ENCODE measurements at regions not wholly inside any gene's neighbourhood (a gene's known extent, or its start where the extent isn't known, plus 50 kb on each side); places are given as distances from the start of the nearest gene placed in this dataset.

- no peaks in the 10 kb centered on the region for H3K27me3 ChIP-seq
- H3K4me1 ChIP-seq (ENCODE audit: control insufficient read depth in 1 of 2, insufficient read depth in 1 of 2, low read depth in 1 of 2, low read length in 1 of 2): no peaks in the 10 kb centered on the region
- H3K27ac ChIP-seq: no peak overlapping the region
- no peaks in the 10 kb centered on the region for H3K9me3 ChIP-seq
- H3K4me3 ChIP-seq (ENCODE audit: low read depth in 1 of 2, low read length in 1 of 2): no peak overlapping the region
- no peaks in the 10 kb centered on the region for H3K36me3 ChIP-seq
- no peak for TF ChIP-seq CTCF (IDR thresholded peaks at IDR 0.05)
Measured at GRCh38 chr20:6397115-6397514, 274.3 kb upstream of the FERMT1 start.

- Histone ChIP-seq H3K27ac (no peak overlapping the region), H3K27me3 (no peaks in the 10 kb centered on the region), H3K4me1 (ENCODE audit: control insufficient read depth in 1 of 2, insufficient read depth in 1 of 2, low read depth in 1 of 2, low read length in 1 of 2) (no peaks in the 10 kb centered on the region), H3K36me3 (no peaks in the 10 kb centered on the region), H3K4me3 (ENCODE audit: low read depth in 1 of 2, low read length in 1 of 2) (no peak overlapping the region), H3K9me3 (no peaks in the 10 kb centered on the region)
- no peak for TF ChIP-seq CTCF (IDR thresholded peaks at IDR 0.05)
Measured at GRCh38 chr20:6395695-6396094, 272.9 kb upstream of the FERMT1 start.

- no peak for TF ChIP-seq CTCF (IDR thresholded peaks at IDR 0.05)
- H3K4me3 ChIP-seq (ENCODE audit: low read depth in 1 of 2, low read length in 1 of 2): no peak overlapping the region
- no peaks in the 10 kb centered on the region for H3K9me3 ChIP-seq
- H3K4me1 ChIP-seq (ENCODE audit: control insufficient read depth in 1 of 2, insufficient read depth in 1 of 2, low read depth in 1 of 2, low read length in 1 of 2): no peaks in the 10 kb centered on the region
- H3K27me3 ChIP-seq: no peaks in the 10 kb centered on the region
- H3K36me3 ChIP-seq: no peaks in the 10 kb centered on the region
- H3K27ac ChIP-seq: no peak overlapping the region
Measured at GRCh38 chr20:6388671-6389197, 265.9 kb upstream of the FERMT1 start.

GRCh38 chr20:6384956-6385486 lies 262.2 kb upstream of the FERMT1 start:
- H3K4me3 ChIP-seq (ENCODE audit: low read depth in 1 of 2, low read length in 1 of 2): no peak overlapping the region
- H3K4me1 ChIP-seq (ENCODE audit: control insufficient read depth in 1 of 2, insufficient read depth in 1 of 2, low read depth in 1 of 2, low read length in 1 of 2): no peaks in the 10 kb centered on the region
- no peaks in the 10 kb centered on the region for H3K36me3 ChIP-seq
- no peak for TF ChIP-seq CTCF (IDR thresholded peaks at IDR 0.05)
- H3K9me3 ChIP-seq: no peaks in the 10 kb centered on the region
- H3K27ac ChIP-seq: no peak overlapping the region
- no peaks in the 10 kb centered on the region for H3K27me3 ChIP-seq

GRCh38 chr20:6384380-6384779 lies 261.6 kb upstream of the FERMT1 start:
- H3K9me3 ChIP-seq: no peaks in the 10 kb centered on the region
- H3K27me3 ChIP-seq: no peaks in the 10 kb centered on the region
- TF ChIP-seq CTCF (IDR thresholded peaks at IDR 0.05): no peak
- no peak overlapping the region for H3K27ac ChIP-seq
- no peak overlapping the region for H3K4me3 ChIP-seq (ENCODE audit: low read depth in 1 of 2, low read length in 1 of 2)
- H3K36me3 ChIP-seq: no peaks in the 10 kb centered on the region
- H3K4me1 ChIP-seq (ENCODE audit: control insufficient read depth in 1 of 2, insufficient read depth in 1 of 2, low read depth in 1 of 2, low read length in 1 of 2): no peaks in the 10 kb centered on the region

Data from neutrophil (primary cell).